Stimulated activated naive CD4-positive, alpha-beta T cell treated with Interleukin-2 at 50 U/mL for 16 hours (primary cell): ENCODE measurements at regions not wholly inside any gene's neighbourhood (a gene's known extent, or its start where the extent isn't known, plus 50 kb on each side); places are given as distances from the start of the nearest gene placed in this dataset.

ENCODE experiments used
- DNase-seq: peaks from one replicate; lab custom pipeline; 2025; lab: John Stamatoyannopoulos, UW

DNA sequence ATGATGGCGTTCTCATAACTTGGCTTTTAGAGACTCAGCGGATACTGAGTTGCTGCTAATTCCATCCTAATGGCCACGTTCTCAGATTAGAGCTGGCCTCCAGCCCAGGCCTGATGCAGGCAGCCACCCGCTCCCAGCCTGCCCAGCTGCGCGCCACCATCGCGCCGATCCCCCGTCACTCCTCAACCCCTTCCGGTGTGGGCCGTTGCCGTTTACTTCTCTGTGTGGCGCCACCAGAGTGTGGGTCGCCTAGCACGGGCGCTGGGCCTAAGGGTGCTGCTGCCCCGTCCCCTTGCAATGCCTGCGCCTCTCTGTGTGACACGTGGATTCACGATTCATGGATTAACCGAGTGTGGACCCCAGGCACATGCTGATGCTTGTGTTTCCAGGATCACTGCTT, 1116.0 kb downstream of the BRD1 start:
- no peak for DNase-seq

DNA sequence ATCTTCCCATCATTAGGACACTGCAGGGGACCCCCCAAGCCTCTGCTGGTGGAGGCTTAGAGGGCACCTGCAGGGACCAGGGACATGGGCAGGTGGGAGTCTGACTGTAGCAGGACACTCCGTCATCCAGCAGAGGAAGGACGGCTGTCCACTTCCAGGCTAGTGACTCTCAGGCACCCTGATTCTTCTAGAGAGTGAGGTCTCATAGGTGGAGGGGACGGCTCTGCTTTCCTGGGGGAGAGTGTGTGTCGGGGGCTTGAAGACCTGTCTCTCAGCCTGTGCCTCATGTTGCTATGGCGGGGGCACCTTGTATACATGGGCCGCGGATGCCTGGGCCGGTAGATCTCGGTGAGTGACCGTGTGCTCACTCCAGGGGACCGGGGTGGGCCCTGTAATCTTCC, 1116.6 kb downstream of the BRD1 start:
- no peak for DNase-seq

DNA sequence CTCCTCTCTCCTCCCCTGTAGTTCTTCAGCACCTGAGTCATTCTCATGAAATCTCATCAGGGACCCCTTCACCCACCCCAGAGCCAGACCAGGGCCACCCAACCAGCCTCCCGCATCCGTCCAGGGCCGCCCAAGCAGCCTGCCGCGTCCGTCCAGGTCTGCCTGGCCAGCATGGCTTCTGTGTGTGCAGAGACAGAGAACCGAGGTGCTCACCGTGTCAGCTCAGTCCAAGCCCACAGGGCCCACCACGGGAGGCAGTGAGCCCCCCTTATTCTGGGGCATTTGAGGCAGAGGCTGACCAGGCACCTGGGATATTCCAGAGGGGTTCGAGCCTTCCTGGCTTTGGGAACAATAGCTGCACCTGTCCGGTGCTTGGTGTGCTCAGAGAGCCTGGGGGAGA, 1117.3 kb downstream of the BRD1 start:
- no peak for DNase-seq

DNA sequence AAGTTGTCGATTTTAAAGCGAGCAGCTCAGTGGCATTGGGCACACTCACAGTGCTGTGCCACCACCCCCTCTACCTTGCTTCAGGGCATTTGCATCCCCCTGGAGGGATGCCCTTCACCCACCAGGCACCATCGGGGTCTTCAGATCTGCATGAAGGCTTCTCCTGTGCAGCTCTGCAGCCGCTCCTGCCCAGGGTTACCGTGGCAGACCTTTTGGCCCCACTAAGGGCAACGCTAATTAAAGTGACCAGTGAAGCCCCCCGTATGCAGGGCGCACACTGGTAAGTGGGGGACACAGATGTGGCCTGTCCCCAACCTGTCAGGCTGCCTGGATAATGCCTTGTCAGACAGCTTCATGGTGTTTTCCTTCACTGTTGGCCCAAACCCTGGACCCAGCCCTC, 1117.7 kb downstream of the BRD1 start:
- DNase-seq = no peak

DNA sequence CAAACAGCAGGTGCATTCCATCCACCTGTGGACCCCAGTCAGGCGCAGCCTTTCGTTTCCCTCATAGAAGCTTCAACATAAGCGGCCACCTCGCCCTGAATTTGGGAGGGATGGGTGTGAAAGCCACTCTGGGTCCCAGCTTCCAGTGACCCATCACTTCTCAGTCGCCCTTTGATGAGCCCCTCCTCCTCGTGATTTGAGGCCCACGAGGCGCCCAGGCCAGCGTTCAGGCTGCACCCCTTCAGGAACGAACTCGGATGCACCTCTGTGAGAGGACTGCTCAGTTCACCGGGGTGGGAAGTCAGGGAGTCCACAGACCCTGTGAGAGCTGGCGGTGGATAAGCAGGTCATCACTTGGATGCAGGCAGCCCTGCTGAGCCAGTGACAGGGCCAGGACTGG, 1118.2 kb downstream of the BRD1 start:
- DNase-seq = no peak

DNA sequence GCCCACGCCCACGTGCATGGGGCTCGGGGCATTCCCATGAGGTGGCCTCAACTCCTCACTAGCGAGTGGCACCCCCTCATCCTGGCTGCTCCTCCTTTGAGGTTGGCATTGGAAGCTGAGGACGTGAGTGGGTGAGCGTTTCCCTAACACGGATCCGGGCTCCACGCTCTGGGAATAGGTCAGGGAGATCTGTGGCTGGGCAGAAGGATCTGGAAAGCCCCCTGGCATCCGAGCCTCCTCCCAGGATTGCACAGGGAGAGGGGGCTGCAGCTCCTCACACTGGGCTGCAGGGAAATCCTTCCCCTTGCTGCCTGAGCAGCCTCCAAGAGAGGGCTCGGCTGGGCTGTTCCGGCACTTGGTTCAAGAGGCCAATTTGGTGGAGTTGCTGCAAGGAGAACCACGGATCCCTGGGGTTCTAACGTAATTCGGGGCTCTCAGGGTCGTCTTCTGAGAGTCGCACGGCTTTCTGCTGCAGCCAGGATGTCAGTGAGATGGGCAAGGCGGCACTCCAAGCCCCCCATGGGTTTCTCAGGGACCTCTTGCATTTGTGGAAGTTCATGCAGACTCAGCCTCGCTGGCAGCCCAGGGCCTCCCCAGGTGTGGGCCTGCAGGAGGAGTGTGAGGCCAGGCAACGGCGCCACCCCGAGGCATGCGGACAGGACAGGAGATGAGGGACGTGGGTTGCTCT, 1119.0 kb downstream of the BRD1 start:
- DNase-seq = no peak

DNA sequence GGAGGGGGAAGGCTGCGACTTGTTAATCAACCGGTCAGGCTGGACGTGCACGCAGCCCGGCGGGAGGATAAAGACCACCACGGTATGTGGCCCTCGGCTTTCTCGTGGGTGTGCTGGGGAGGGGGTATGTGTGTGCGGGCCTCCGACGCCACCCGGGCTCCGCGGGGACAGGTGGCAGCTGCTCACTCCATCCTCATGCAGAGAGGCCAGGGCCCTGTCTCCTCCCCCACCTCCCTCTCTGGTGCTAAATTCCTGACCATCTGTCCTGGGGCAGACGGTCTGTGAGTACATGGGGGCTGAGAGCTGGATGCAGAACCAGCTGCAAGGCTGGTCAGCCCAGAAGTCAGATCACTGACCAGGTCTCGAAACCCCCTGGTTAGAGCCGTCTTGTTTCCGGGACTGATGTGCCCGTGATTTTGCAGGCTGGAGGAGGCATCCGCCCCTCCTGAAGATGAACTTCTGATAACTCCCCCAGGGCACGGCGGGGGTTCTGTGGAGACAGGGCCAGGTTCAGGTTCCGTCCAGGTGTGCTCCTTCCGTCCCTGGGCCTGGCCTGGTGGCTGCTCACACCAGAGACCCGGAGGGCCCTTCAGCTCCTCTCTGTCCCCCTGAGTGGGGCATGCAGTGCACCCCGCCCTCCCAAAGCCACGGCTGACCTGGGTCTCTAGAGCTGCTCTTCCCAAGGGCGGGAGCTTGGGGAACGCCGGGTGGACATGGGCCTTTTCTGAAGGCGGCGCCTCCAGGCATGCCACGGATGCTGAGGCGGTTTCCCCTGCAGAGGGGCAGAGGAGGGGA, 1119.7 kb downstream of the BRD1 start:
- DNase-seq = no peak

DNA sequence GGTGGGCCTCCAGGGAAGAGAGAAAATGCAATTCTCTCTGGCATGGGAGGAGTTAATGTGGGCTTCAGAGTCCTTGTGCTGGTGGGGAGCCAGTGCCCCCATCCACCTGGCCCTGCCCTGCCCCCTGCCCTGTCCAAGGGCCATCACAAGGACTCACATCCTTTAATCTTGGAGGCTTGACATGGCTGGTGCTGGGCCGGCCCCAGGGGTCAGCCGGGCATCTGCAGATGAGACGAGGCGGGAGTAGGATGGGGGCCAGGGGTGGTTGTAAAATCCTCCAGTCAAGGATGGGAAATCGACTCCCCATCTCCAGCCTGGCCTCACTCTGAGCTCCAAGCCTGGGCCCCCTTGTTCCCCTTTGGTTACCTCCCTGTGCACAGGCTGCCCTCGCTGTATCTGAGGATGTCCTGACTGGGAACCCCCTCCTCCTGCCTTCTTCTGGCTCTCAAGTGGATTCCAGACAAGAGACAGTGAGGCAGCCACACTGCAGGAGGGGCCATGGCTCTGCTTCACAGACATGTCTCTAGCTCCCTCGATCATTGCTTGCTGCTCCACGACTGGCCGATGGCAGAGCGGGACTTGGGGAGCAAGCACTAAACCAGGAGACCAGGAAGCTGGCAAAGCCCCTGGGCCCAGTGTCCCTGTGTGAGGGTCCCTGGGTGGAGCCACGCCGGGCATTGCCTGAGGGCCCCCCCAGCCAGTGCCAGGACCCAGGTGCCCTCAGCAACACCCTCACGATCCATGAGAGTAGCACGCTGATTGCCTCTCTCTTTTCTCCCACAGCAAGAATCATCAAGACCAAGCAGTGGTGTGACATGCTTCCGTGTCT, 1120.5 kb downstream of the BRD1 start:
- no peak for DNase-seq

DNA sequence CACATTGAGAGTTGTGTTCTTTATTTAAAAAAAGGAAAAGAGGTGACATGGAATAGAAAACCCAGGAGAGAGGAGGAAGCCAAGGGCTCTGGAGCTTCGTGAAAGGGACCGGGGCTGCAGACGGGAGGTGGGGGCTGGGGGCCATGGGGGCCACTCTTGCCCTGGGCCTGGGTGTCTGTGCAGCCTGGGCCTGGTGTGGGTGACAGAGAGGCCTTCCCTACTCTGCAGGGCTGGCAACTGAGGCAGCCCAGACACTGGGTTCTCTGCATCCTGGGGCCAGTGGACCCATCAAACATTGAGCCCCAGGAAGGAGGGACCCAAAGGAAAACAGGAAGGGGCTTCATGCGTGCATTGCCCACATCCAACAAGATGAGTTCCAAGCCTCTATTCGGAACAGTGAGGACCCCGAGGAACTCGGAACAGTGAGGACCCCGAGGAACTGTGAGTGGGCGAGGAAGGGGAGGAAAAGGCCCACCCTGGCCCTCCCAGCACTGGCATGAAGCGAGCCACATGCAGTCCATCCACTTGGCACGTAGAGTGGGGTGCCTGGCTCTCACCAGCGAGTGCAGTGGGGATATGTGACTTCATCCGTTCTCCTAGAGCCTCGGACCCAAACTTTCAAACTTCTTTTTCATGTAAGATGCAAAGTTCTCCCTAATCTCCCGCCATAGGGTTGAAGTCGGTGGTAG, 1121.6 kb downstream of the BRD1 start:
- no peak for DNase-seq

DNA sequence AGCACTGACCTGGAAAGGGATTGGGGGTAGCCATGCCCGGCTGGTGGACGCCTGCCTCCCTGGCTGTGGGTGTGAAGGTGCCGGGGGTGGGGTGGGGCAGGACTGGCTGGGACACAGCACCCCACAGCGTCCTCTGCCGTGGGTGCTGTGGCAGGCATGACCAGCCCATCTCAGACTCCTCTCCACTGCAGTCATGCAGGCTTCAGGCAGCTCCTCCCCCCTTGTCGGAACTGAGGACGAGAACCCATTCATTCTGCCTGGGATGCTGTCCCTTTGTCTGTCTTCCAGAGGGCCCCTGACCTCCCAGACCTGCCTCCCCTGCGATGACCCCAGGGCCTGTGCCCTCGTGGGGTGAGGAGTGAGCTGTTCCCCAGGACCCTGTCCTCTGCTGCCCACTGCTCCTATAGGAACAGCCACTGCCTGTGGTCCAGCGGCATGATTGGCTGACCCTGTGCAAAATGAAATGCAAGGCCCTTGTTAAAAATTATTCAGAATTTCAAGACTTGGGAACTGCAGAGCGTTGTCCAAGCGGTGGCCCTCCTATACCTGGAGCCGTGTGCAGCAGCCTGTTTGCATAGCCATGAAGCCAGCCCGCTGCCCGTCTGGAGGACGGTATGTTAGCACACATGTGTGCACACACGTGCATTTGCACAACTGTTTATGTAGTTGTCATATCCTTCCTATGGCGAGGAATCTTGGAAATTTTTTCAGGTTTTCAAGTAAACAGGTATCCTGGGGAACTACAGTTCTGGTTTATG, 1122.3 kb downstream of the BRD1 start:
- no peak for DNase-seq

DNA sequence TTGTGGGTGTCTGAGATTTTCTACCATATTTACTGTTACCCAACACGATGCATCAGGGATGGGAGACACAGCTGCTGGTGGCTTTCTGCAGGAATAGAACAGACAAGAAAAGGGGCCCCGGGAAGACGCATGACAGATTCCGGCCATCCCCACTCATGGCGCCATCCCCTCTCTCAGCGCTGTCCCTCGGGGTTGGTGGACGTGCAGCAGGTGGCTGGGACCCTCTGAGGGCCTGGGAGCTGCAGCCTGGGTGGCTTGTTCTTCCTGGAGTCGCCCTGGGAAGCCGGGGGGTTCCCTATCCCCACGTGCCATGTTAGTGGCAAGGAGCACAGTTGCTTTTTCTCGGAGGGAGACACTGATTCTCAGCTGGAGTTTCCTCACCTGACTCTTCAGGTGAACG, 1123.3 kb downstream of the BRD1 start:
- no peak for DNase-seq

DNA sequence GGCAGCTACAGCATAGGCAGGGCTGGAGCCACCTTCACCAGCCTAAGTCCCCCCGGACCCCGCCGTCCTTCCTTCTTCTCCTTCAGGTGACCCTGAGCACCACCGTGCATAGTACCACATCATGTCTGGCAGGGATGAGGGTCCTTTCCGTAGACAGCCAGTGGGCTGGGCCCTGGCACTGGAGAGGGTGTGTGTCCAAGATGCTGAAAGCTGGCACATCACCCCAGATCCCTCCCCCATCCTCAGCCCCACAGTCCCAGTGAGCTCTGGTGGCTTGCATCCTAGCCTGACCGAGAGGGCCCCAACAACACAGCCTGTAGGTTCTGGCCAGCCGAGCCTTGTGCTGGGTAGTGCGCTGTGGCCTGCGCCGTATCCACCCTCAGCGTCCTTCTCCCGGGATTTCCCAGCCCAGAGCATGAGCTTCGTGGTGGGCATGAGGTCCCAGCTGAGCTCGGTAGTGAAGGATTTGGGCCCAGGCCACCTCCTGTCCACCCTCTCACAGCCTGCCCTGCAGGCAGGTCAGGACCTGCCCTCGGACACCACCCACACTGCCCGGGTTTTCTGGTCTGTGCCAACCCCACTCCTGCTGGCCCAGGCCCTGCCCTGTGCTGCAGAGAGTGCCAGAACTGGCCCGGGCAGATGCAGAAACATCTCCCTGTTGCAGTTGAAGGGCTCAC, 1124.3 kb downstream of the BRD1 start:
- DNase-seq = no peak

DNA sequence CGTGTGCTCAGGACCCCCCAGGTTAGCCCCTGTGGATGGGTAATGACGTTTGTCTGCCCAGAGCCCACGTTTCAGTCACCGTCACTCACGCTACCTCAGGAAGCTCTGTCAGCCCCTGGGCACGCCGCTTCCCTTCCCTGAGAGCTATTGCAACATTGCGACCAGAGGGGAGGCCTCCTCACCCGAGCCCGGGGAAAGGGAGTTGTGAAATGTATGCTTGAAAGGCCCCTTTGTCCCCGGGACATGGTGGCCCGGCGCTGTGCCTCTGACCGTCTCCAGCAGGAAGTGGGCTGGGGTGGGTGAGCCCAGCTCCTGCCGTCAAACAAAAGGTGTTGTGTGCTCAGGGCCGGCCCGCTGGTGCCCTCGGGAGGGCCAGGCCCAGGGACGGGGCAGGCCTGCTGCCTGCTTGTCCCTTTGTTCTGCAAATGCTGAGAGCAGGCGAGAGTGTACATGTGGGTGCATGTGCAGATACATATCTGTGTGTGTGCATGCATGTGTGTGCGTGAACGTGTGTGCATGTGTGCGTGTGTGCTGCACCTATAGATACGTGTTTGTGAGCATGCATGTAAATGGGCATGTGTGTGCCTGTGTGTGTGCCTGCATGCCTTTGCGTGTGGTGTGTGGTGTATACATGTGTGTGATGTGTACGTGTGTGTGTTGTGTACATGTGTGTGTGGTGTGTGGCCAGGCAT, 1125.0 kb downstream of the BRD1 start:
- no peak for DNase-seq

DNA sequence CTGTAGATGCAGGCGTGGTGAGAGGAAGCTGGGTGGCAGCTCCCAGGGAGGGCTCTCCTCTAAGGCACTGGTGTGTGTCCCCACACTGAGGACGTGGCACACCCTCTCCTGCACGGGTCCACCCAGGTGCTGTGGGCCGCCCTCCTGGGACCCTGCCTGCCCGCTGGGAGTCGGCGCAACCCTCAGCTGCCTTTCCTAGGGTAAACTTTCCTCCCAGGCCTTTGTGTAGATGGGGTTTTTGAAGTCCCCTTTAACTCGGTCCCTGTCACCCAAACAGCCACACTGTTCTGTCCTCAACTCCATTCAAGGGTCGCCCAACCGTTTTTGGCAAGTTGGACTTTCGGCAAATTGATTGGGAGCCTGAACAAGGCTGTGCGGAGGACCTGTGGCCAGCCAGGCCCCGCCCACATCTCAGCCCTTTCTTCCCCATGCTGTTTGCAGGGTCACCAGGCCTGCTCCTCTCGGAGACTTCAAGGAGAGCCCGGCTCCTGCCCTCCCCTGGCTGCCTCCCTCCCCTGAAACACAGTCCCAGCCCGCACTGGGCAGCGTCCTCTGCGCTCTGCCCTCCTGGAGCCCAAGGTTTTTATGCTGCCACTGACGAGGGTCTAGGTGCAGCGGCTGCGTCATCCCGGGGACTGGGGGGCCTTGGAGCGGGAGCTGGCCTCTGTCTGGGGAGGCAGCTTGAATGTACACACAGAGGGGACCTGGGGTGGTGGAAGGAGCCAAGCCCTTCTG, 1126.2 kb downstream of the BRD1 start:
- no peak for DNase-seq

DNA sequence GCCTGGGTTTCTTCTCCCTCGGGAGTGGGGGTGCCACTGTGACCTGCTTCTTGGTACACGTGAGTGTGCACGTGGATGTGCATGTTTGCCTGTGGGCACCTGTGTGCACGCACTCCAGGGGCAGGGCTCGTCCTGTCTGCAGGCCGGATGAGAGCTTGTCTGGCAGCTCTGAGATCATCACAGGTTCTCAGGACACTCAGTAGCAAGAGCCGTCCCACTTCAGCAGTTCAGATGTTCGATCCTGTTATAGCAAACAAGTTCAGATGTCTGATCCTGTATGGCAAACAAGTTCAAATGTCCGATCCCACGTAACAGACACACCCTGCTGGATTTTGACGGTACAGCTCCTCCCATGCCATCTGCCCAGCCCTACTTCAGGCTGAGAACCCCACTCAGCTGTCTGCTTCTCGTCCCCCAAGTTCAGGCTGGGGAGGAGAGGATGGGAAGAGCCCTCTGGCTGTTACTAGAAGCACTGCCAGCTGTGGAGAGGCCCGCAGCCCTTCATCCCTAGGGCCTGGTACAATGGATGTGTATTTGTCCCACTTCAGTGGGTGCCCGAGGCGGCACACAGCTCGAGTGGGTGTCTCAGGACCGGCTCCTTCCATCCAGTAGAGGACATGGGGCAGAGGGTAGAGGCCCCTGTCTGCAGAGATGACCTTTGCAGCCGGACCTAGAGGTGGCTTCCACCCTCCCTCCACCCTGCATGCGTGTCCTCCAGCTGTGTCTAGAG, 1126.9 kb downstream of the BRD1 start:
- DNase-seq = no peak

DNA sequence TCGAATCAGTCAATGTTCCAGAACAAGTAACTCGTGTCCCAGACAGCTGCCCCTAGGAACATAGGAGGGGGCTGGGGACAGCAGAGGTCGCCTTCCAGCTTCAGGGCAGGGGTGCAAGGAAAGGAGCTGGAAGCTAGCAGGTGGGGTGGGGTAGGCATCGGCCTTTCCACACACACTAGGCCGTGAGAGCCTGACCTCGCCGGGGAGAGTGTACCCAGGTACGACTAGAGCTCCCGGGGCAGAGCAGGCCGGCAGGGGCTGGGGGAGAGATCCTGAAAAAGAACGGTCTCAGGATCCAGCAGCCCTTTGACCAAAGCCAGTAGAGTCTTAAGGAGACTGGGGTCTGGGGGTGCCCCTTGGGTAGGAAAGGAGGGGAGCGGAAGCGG, 1127.5 kb downstream of the BRD1 start:
- no peak for DNase-seq

DNA sequence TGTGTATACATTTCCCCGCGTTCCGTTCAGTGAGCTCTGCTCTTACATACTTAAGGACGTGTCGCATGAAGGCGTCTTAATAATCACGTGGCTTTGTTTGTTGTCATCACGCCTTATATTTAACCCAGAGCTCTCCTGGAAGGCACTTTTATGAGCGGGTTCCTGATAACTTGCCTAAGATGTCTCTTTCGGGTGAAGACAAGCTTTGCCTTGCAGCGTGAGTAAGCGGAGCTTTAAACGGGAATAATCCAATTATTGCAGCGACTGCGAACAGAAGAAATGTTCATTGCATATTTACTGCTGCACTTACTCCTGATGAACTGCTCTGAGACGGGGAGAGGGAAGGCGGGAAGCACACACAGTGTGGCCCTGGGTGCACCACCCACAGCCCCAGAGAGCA, 1128.2 kb downstream of the BRD1 start:
- no peak for DNase-seq

DNA sequence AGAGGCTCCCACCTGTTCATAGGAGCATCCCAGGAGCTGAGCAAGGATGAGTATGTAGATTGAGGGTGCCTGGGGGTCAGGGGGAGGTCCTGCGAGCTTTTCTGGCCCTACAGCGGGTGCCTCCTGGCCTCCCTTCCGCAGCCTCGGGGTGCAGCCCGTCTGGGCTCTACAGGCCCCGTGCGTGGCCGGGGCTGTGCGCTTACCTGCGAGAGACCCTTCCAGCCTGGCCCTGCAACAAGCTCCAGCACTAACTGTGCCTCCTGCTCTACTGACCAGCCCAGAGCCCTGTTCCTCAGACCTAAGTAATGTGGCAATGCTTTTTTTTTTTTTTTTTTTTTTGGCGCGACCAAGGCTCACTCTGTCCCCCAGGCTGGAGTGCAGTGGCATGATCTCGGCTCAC, 1129.1 kb downstream of the BRD1 start:
- no peak for DNase-seq

DNA sequence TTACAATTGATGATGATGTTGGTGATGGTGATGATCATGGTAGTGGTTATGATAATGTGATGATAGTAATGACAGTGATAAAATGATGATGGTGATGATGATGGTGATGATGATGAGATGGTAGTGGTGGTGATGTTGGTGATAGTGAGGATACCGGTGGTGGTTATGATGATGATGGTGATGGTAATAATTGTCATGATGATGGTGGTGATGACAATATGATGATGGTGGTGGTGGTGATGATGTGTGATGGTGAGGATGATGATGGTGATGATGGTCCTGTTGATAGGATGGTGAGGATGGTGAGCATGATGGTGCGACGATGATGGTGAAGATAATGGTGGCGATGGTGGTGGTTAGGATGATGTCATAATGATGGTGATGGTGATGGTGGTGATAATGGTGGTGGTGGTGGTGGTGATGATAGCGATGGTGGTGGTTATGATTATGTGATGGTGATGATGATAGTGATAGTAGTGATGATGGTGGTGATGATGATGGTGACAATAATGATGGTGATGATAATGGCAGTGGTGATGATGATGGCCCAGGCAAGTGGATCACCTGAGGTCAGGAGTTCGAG, 1129.9 kb downstream of the BRD1 start:
- no peak for DNase-seq
